ENCODE measurements at regions not wholly inside any gene's neighbourhood (a gene's known extent, or its start where the extent isn't known, plus 50 kb on each side); places are given as distances from the start of the nearest gene placed in this dataset.

- whole genome bisulfite sequencing (ENCODE audit: insufficient coverage): 97% methylated on average over 11 of the region's 11 CpGs
Measured at GRCh38 chr20:40861427-40862008, 167.1 kb upstream of the TOP1 start.

GRCh38 chr20:40863355-40863919, 165.2 kb upstream of the TOP1 start:
- Histone ChIP-seq H3K4me3 (ENCODE audit: control insufficient read depth in 1 of 7, extremely low read depth in 1 of 7, insufficient read depth in 4 of 7, low read depth in 2 of 7, low read length in 6 of 7) (no peak overlapping the region), H3K27me3 (replicated peaks in 2 of 5; ENCODE audit: control insufficient read depth in 4 of 5, insufficient read depth in 5 of 5, low read length in 4 of 5) (no peaks in the 10 kb centered on the region), H3K27ac (ENCODE audit: insufficient read depth in 1 of 2, low read depth in 1 of 2, low read length in 2 of 2, poor library complexity in 1 of 2, severe bottlenecking in 2 of 2) (no peak overlapping the region), H3K36me3 (ENCODE audit: control insufficient read depth in 4 of 4, insufficient read depth in 4 of 4, low read length in 3 of 4) (no peaks in the 10 kb centered on the region), H3K4me1 (ENCODE audit: control extremely low read depth in 1 of 4, control insufficient read depth in 4 of 4, insufficient read depth in 4 of 4, low read length in 3 of 4) (no peaks in the 10 kb centered on the region), H3K9me3 (ENCODE audit: control extremely low read depth in 1 of 5, control insufficient read depth in 4 of 5, insufficient read depth in 2 of 5, low read depth in 1 of 5, low read length in 4 of 5) (no peaks in the 10 kb centered on the region)
- POLR2A ChIA-PET: no interaction called here
- CTCF ChIA-PET: interaction anchor here (0.8 to 1.2 kb wide), 2 partner anchors 8 to 29 kb away, joined by 3 read pairs; no protein-coding TSS in a partner anchor
- WGBS (ENCODE audit: insufficient coverage): 100% methylated on average over 2 of the region's 3 CpGs
- no peak for DNase-seq

More at GRCh38 chr20:40861427-40862008, 167.1 kb upstream of the TOP1 start:
- Histone ChIP-seq H3K4me1 (ENCODE audit: control extremely low read depth in 1 of 4, control insufficient read depth in 4 of 4, insufficient read depth in 4 of 4, low read length in 3 of 4) (no peaks in the 10 kb centered on the region), H3K4me3 (ENCODE audit: control insufficient read depth in 1 of 7, extremely low read depth in 1 of 7, insufficient read depth in 4 of 7, low read depth in 2 of 7, low read length in 6 of 7) (no peak overlapping the region), H3K9me3 (ENCODE audit: control extremely low read depth in 1 of 5, control insufficient read depth in 4 of 5, insufficient read depth in 2 of 5, low read depth in 1 of 5, low read length in 4 of 5) (no peaks in the 10 kb centered on the region), H3K36me3 (ENCODE audit: control insufficient read depth in 4 of 4, insufficient read depth in 4 of 4, low read length in 3 of 4) (no peaks in the 10 kb centered on the region), H3K27me3 (replicated peaks in 2 of 5; ENCODE audit: control insufficient read depth in 4 of 5, insufficient read depth in 5 of 5, low read length in 4 of 5) (no peaks in the 10 kb centered on the region), H3K27ac (ENCODE audit: insufficient read depth in 1 of 2, low read depth in 1 of 2, low read length in 2 of 2, poor library complexity in 1 of 2, severe bottlenecking in 2 of 2) (no peak overlapping the region)
- ChIA-PET POLR2A (no interaction called here), CTCF (interaction anchor here (1.5 kb wide), 1 partner anchor 9 kb away, joined by 4 read pairs; no protein-coding TSS in a partner anchor)
- DNase-seq: no peak

DNA sequence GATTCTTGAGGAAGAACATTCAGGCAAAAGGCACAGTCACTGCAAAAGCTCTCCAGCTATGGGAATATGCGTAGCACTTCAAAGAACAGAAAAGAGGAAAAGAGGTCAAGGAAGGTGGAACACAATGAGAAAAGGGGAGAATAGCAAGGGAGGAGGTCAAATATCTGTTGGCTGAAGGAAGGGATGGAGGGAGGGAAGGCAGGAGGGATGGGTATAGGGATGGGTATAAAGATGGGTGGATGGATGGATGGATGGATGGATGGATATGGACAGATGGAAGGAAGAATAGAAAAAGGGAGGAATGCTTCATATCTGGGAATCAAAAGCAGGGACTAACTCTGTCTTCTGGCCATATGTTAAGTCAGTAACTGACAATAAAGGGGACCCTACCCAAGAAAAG, 164.2 kb upstream of the TOP1 start:
- 100% methylated on average over 1 of the region's 1 CpG for WGBS (ENCODE audit: insufficient coverage)
- CTCF ChIA-PET: interaction anchor here (1.2 kb wide), 1 partner anchor 37 kb away, joined by 3 read pairs; no protein-coding TSS in a partner anchor
- POLR2A ChIA-PET: no interaction called here
- DNase-seq: no peak
- Histone ChIP-seq H3K27me3 (replicated peaks in 2 of 5; ENCODE audit: control insufficient read depth in 4 of 5, insufficient read depth in 5 of 5, low read length in 4 of 5) (no peaks in the 10 kb centered on the region), H3K9me3 (ENCODE audit: control extremely low read depth in 1 of 5, control insufficient read depth in 4 of 5, insufficient read depth in 2 of 5, low read depth in 1 of 5, low read length in 4 of 5) (no peaks in the 10 kb centered on the region), H3K4me1 (ENCODE audit: control extremely low read depth in 1 of 4, control insufficient read depth in 4 of 4, insufficient read depth in 4 of 4, low read length in 3 of 4) (no peaks in the 10 kb centered on the region), H3K36me3 (ENCODE audit: control insufficient read depth in 4 of 4, insufficient read depth in 4 of 4, low read length in 3 of 4) (no peaks in the 10 kb centered on the region), H3K4me3 (ENCODE audit: control insufficient read depth in 1 of 7, extremely low read depth in 1 of 7, insufficient read depth in 4 of 7, low read depth in 2 of 7, low read length in 6 of 7) (no peak overlapping the region), H3K27ac (ENCODE audit: insufficient read depth in 1 of 2, low read depth in 1 of 2, low read length in 2 of 2, poor library complexity in 1 of 2, severe bottlenecking in 2 of 2) (no peak overlapping the region)

DNA sequence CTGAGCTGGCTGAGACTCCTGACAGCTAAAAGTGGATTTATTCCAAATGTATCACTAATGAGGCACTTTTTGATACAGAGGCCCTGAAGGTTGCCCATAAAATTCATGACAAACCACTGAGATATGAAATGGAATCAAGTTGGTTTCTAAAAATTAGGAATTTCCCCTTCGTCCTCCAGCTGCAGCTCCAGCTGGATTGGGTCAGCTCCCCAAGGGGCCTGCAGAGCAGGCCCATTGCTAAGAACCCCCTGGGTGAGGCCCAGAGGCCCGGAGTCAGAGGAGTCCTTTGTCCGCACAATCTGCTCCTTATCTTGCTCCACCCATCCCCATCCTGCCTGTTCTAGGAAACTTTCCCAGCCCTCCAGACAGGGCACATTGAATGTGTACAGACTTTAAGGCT, 163.5 kb upstream of the TOP1 start:
- POLR2A ChIA-PET: no interaction called here
- CTCF ChIA-PET: interaction anchor here (1.2 kb wide), 1 partner anchor 37 kb away, joined by 3 read pairs; no protein-coding TSS in a partner anchor
- no peaks in the 10 kb centered on the region for H3K36me3 ChIP-seq (ENCODE audit: control insufficient read depth in 4 of 4, insufficient read depth in 4 of 4, low read length in 3 of 4)
- H3K4me3 ChIP-seq (ENCODE audit: control insufficient read depth in 1 of 7, extremely low read depth in 1 of 7, insufficient read depth in 4 of 7, low read depth in 2 of 7, low read length in 6 of 7): no peak overlapping the region
- WGBS (ENCODE audit: insufficient coverage): 92% methylated on average over 1 of the region's 3 CpGs
- H3K4me1 ChIP-seq (ENCODE audit: control extremely low read depth in 1 of 4, control insufficient read depth in 4 of 4, insufficient read depth in 4 of 4, low read length in 3 of 4): no peaks in the 10 kb centered on the region
- no peaks in the 10 kb centered on the region for H3K27me3 ChIP-seq (replicated peaks in 2 of 5; ENCODE audit: control insufficient read depth in 4 of 5, insufficient read depth in 5 of 5, low read length in 4 of 5)
- no peak for DNase-seq
- H3K9me3 ChIP-seq (ENCODE audit: control extremely low read depth in 1 of 5, control insufficient read depth in 4 of 5, insufficient read depth in 2 of 5, low read depth in 1 of 5, low read length in 4 of 5): no peaks in the 10 kb centered on the region
- no peak overlapping the region for H3K27ac ChIP-seq (ENCODE audit: insufficient read depth in 1 of 2, low read depth in 1 of 2, low read length in 2 of 2, poor library complexity in 1 of 2, severe bottlenecking in 2 of 2)

GRCh38 chr20:40866056-40866455, 162.6 kb upstream of the TOP1 start:
- no peak for DNase-seq
- Histone ChIP-seq H3K4me1 (ENCODE audit: control extremely low read depth in 1 of 4, control insufficient read depth in 4 of 4, insufficient read depth in 4 of 4, low read length in 3 of 4) (no peaks in the 10 kb centered on the region), H3K36me3 (ENCODE audit: control insufficient read depth in 4 of 4, insufficient read depth in 4 of 4, low read length in 3 of 4) (no peaks in the 10 kb centered on the region), H3K4me3 (ENCODE audit: control insufficient read depth in 1 of 7, extremely low read depth in 1 of 7, insufficient read depth in 4 of 7, low read depth in 2 of 7, low read length in 6 of 7) (no peak overlapping the region), H3K9me3 (ENCODE audit: control extremely low read depth in 1 of 5, control insufficient read depth in 4 of 5, insufficient read depth in 2 of 5, low read depth in 1 of 5, low read length in 4 of 5) (no peaks in the 10 kb centered on the region), H3K27ac (ENCODE audit: insufficient read depth in 1 of 2, low read depth in 1 of 2, low read length in 2 of 2, poor library complexity in 1 of 2, severe bottlenecking in 2 of 2) (no peak overlapping the region), H3K27me3 (replicated peaks in 2 of 5; ENCODE audit: control insufficient read depth in 4 of 5, insufficient read depth in 5 of 5, low read length in 4 of 5) (no peaks in the 10 kb centered on the region)
- CTCF ChIA-PET: no interaction called here
- POLR2A ChIA-PET: no interaction called here
- 0% methylated on average over 1 of the region's 1 CpG for WGBS (ENCODE audit: insufficient coverage)

GRCh38 chr20:40868551-40869217, 159.9 kb upstream of the TOP1 start:
- WGBS (ENCODE audit: insufficient coverage): 100% methylated on average over 6 of the region's 6 CpGs
- no peaks in the 10 kb centered on the region for H3K9me3 ChIP-seq (ENCODE audit: control extremely low read depth in 1 of 5, control insufficient read depth in 4 of 5, insufficient read depth in 2 of 5, low read depth in 1 of 5, low read length in 4 of 5)
- no peak overlapping the region for H3K4me3 ChIP-seq (ENCODE audit: control insufficient read depth in 1 of 7, extremely low read depth in 1 of 7, insufficient read depth in 4 of 7, low read depth in 2 of 7, low read length in 6 of 7)
- no peaks in the 10 kb centered on the region for H3K4me1 ChIP-seq (ENCODE audit: control extremely low read depth in 1 of 4, control insufficient read depth in 4 of 4, insufficient read depth in 4 of 4, low read length in 3 of 4)
- no peaks in the 10 kb centered on the region for H3K36me3 ChIP-seq (ENCODE audit: control insufficient read depth in 4 of 4, insufficient read depth in 4 of 4, low read length in 3 of 4)
- H3K27ac ChIP-seq (ENCODE audit: insufficient read depth in 1 of 2, low read depth in 1 of 2, low read length in 2 of 2, poor library complexity in 1 of 2, severe bottlenecking in 2 of 2): no peak overlapping the region
- ChIA-PET POLR2A (no interaction called here), CTCF (interaction anchor here (1.5 kb wide), 1 partner anchor 13 kb away, joined by 4 read pairs; no protein-coding TSS in a partner anchor)
- H3K27me3 ChIP-seq (replicated peaks in 2 of 5; ENCODE audit: control insufficient read depth in 4 of 5, insufficient read depth in 5 of 5, low read length in 4 of 5): no peaks in the 10 kb centered on the region
- no peak for DNase-seq

All from common myeloid progenitor, CD34-positive (primary cell).